H9 (cell line): ENCODE measurements at regions not wholly inside any gene's neighbourhood (a gene's known extent, or its start where the extent isn't known, plus 50 kb on each side); places are given as distances from the start of the nearest gene placed in this dataset.

ENCODE experiments used
- DNase-seq: peaks from one replicate; pipeline ENCODE4 v3.0.0-alpha.2; 2017
- H2AFZ ChIP-seq: one replicate; pipeline ENCODE4 v1.6.1; 2013; ENCODE audit warnings: mild to moderate bottlenecking, low read length, control low read depth, moderate library complexity
- H2AK5ac ChIP-seq: 2 replicates; pipeline ENCODE4 v1.6.1; 2013; ENCODE audit warnings: low read length, control low read depth, mixed read lengths; ENCODE audit not compliant: insufficient read length
- H2BK120ac ChIP-seq: one replicate; pipeline ENCODE4 v1.6.1; 2013; ENCODE audit warnings: low read depth, mild to moderate bottlenecking, low read length, control low read depth, inconsistent platforms; ENCODE audit not compliant: poor library complexity, severe bottlenecking
- H2BK12ac ChIP-seq: 2 replicates; pipeline ENCODE4 v1.6.1; 2013; ENCODE audit warnings: low read length, control low read depth, mixed read lengths, low read depth; ENCODE audit not compliant: insufficient read length
- H2BK15ac ChIP-seq: 2 replicates; pipeline ENCODE4 v1.6.1; 2013; ENCODE audit warnings: low read depth, low read length, control low read depth
- H2BK20ac ChIP-seq: one replicate; pipeline ENCODE4 v1.6.1; 2013; ENCODE audit warnings: low read depth, mild to moderate bottlenecking, low read length, control low read depth, inconsistent platforms; ENCODE audit not compliant: poor library complexity, severe bottlenecking
- H2BK5ac ChIP-seq: 2 replicates; pipeline ENCODE4 v1.6.1; 2013; ENCODE audit warnings: low read length, control low read depth, mixed read lengths; ENCODE audit not compliant: insufficient read length
- H3K14ac ChIP-seq: 2 replicates; pipeline ENCODE4 v1.6.1; 2013; ENCODE audit warnings: low read length, control low read depth; ENCODE audit not compliant: insufficient read depth
- H3K18ac ChIP-seq: 2 replicates; pipeline ENCODE4 v1.6.1; 2013; ENCODE audit warnings: low read depth, mild to moderate bottlenecking, mixed read lengths, low read length, control low read depth; ENCODE audit not compliant: insufficient read length
- H3K23ac ChIP-seq: 2 replicates; pipeline ENCODE4 v1.6.1; 2013; ENCODE audit warnings: low read length, control low read depth, mixed read lengths, low read depth; ENCODE audit not compliant: insufficient read length
- H3K23me2 ChIP-seq: 2 replicates; pipeline ENCODE4 v1.6.1; 2013; ENCODE audit warnings: low read depth, mild to moderate bottlenecking, mixed read lengths, low read length, control low read depth; ENCODE audit not compliant: insufficient read length, poor library complexity, severe bottlenecking
- H3K27ac ChIP-seq: 2 replicates; pipeline ENCODE4 v1.5.1; 2013; ENCODE audit warnings: low read length, control low read depth, mixed read lengths, low read depth; ENCODE audit not compliant: insufficient read length
- H3K27me3 ChIP-seq: 2 replicates; pipeline ENCODE4 v1.6.1; 2013; ENCODE audit warnings: low read length, control low read depth, inconsistent platforms; ENCODE audit not compliant: insufficient read depth
- H3K4ac ChIP-seq: 2 replicates; pipeline ENCODE4 v1.6.1; 2013; ENCODE audit warnings: low read depth, mild to moderate bottlenecking, control low read depth, inconsistent platforms, low read length, moderate library complexity
- H3K4me1 ChIP-seq: 2 replicates; pipeline ENCODE4 v1.6.1; 2013; ENCODE audit warnings: low read length, control low read depth, inconsistent platforms; ENCODE audit not compliant: insufficient read depth
- H3K4me2 ChIP-seq: 2 replicates; pipeline ENCODE4 v1.6.1; 2013; ENCODE audit warnings: low read length, control low read depth, mixed read lengths; ENCODE audit not compliant: insufficient read length, insufficient read depth
- H3K56ac ChIP-seq: 2 replicates; pipeline ENCODE4 v1.6.1; 2013; ENCODE audit warnings: low read depth, mild to moderate bottlenecking, mixed read lengths, low read length, control low read depth; ENCODE audit not compliant: insufficient read length
- H3K79me1 ChIP-seq: 2 replicates; pipeline ENCODE4 v1.6.1; 2013; ENCODE audit warnings: low read depth, mild to moderate bottlenecking, moderate library complexity, low read length, control low read depth, inconsistent platforms; ENCODE audit not compliant: insufficient read depth, poor library complexity, severe bottlenecking
- H3K79me2 ChIP-seq: 2 replicates; pipeline ENCODE4 v1.6.1; 2013; ENCODE audit warnings: low read length, control low read depth, inconsistent platforms; ENCODE audit not compliant: insufficient read depth
- H3K9ac ChIP-seq: 2 replicates; pipeline ENCODE4 v1.6.1; 2013; ENCODE audit warnings: low read length, control low read depth, mixed read lengths; ENCODE audit not compliant: insufficient read length; ENCODE audit errors: extremely low read depth
- H3K9me3 ChIP-seq: one replicate; pipeline ENCODE4 v1.6.1; 2013; ENCODE audit warnings: low read depth, low read length, inconsistent platforms; ENCODE audit not compliant: control insufficient read depth
- H3T11ph ChIP-seq: one replicate; pipeline ENCODE4 v1.6.1; 2013; ENCODE audit warnings: mild to moderate bottlenecking, low read length, control low read depth, inconsistent platforms
- H4K20me1 ChIP-seq: one replicate; pipeline ENCODE4 v1.6.1; 2013; ENCODE audit not compliant: control insufficient read depth, insufficient read length, insufficient read depth
- H4K5ac ChIP-seq: 2 replicates; pipeline ENCODE4 v1.6.1; 2013; ENCODE audit warnings: low read depth, mild to moderate bottlenecking, mixed read lengths, low read length, control low read depth; ENCODE audit not compliant: insufficient read length
- H4K8ac ChIP-seq: replicated peaks from 2 replicates; pipeline ENCODE4 v1.6.1; 2013; ENCODE audit warnings: low read length, control low read depth, mixed read lengths, low read depth; ENCODE audit not compliant: insufficient read length
- H4K91ac ChIP-seq: 2 replicates; pipeline ENCODE4 v1.6.1; 2013; ENCODE audit warnings: low read depth, mild to moderate bottlenecking, moderate library complexity, mixed read lengths, low read length, control low read depth; ENCODE audit not compliant: insufficient read length
- H3K27ac Mint-ChIP-seq, 3 experiments: 2 replicates in 2 of 3; 3 replicates in 1 of 3; pipeline ENCODE4 v1.8.0; 2020 to 2021; ENCODE audit warnings: mixed read lengths in 3 of 3, mild to moderate bottlenecking in 1 of 3, moderate library complexity in 1 of 3
- H3K27me3 Mint-ChIP-seq: 2 replicates; pipeline ENCODE4 v1.8.0; 2021; ENCODE audit warnings: low read depth, mild to moderate bottlenecking, moderate library complexity, mixed read lengths
- H3K36me3 Mint-ChIP-seq, 3 experiments: 2 replicates in 2 of 3; 3 replicates in 1 of 3; pipeline ENCODE4 v1.8.0; 2020 to 2021; ENCODE audit warnings: low read depth in 3 of 3, mixed read lengths in 3 of 3; ENCODE audit not compliant: insufficient read depth in 1 of 3
- H3K4me1 Mint-ChIP-seq, 2 experiments: 2 replicates each; pipeline ENCODE4 v1.8.0; 2020; ENCODE audit warnings: mixed read lengths in 2 of 2
- H3K4me3 Mint-ChIP-seq, 2 experiments: 2 replicates in 1 of 2; 3 replicates in 1 of 2; pipeline ENCODE4 v1.8.0; 2020 to 2021; ENCODE audit warnings: mild to moderate bottlenecking in 2 of 2, mixed read lengths in 2 of 2, moderate library complexity in 1 of 2
- H3K9me3 Mint-ChIP-seq, 2 experiments: 2 replicates in 1 of 2; 3 replicates in 1 of 2; pipeline ENCODE4 v1.8.0; 2020; ENCODE audit warnings: mild to moderate bottlenecking in 2 of 2, mixed read lengths in 2 of 2, moderate library complexity in 1 of 2
- WGBS: extraction: QIAGEN DNeasy Blood & Tissue Kit; methylation state at CpG from one replicate; pipeline ENCODE4 v1.1.7; 2013; ENCODE audit warnings: missing lambda C conversion rate, low lambda C conversion rate, mixed read lengths; ENCODE audit not compliant: insufficient read length; ENCODE audit errors: extremely low coverage; 5-methylcytosine and 5-hydroxymethylcytosine counted together
- TF ChIP-seq, protein P1 (sequence below): fragments of 200-600 bp; sonication (generic); conservative IDR thresholded peaks from 3 replicates; pipeline ENCODE4 v1.8.0; 2021; ENCODE audit warnings: antibody characterized with exemption, mild to moderate bottlenecking

DNA sequence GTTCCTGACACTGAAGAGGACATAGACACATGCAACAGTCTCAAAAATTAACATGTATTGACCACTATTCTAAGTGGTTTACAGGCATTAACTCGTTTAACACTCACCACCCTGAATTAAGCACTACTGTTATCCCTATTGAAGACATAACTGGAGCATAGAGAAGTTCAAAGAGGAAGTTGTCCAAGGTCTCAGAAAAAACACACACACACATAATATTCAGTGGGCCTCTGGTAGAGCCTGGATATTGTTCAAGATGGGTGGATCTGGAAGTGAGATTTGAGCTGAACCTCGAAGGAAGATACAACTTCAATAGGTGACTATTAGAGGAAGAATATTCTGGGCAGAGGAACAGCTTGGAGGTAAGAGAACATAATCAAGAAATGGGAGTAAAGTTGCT is 334.9 kb downstream of the HNRNPD start:
- H3K23ac ChIP-seq: no peak overlapping the region
- no peak overlapping the region for H3K14ac ChIP-seq
- TF ChIP-seq, protein P1, sequence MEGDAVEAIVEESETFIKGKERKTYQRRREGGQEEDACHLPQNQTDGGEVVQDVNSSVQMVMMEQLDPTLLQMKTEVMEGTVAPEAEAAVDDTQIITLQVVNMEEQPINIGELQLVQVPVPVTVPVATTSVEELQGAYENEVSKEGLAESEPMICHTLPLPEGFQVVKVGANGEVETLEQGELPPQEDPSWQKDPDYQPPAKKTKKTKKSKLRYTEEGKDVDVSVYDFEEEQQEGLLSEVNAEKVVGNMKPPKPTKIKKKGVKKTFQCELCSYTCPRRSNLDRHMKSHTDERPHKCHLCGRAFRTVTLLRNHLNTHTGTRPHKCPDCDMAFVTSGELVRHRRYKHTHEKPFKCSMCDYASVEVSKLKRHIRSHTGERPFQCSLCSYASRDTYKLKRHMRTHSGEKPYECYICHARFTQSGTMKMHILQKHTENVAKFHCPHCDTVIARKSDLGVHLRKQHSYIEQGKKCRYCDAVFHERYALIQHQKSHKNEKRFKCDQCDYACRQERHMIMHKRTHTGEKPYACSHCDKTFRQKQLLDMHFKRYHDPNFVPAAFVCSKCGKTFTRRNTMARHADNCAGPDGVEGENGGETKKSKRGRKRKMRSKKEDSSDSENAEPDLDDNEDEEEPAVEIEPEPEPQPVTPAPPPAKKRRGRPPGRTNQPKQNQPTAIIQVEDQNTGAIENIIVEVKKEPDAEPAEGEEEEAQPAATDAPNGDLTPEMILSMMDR: no peak
- no peaks in the 10 kb centered on the region for H3K79me2 ChIP-seq
- no peak overlapping the region for H3K4me2 ChIP-seq
- Mint-ChIP-seq H3K4me3 (no peak overlapping the region), H3K4me1 (peaks cover 23 to 29% of the 10 kb centered on the region in 2 experiments), H3K9me3 (no peaks in the 10 kb centered on the region), H3K27me3 (peaks cover 41% of the 10 kb centered on the region), H3K36me3 (no peaks in the 10 kb centered on the region; a peak in 1 of 7 replicates), H3K27ac (no peak overlapping the region)
- no peak overlapping the region for H3K9ac ChIP-seq
- H2BK12ac ChIP-seq: no peak overlapping the region
- H3K9me3 ChIP-seq: no peaks in the 10 kb centered on the region
- peaks cover 2% of the 10 kb centered on the region; the same call in 1 of the 2 replicates for H3K4me1 ChIP-seq
- H3K23me2 ChIP-seq: peaks cover 8% of the 10 kb centered on the region
- WGBS: no CpG with 5 or more reads among the region's 2 CpGs
- no peak overlapping the region for H4K91ac ChIP-seq
- no peak overlapping the region for H3K4ac ChIP-seq
- no peak overlapping the region for H2BK5ac ChIP-seq
- no peaks in the 10 kb centered on the region for H4K20me1 ChIP-seq
- no peak overlapping the region for H2BK20ac ChIP-seq
- H2BK15ac ChIP-seq: no peak overlapping the region
- no peak overlapping the region for H4K5ac ChIP-seq
- H3K27ac ChIP-seq: no peak overlapping the region
- H2AK5ac ChIP-seq: no peak overlapping the region
- no peak overlapping the region for H3K18ac ChIP-seq
- H2BK120ac ChIP-seq: no peak overlapping the region
- no peak overlapping the region for H2AFZ ChIP-seq
- no peak overlapping the region for H3K56ac ChIP-seq
- no peak for DNase-seq
- no peak overlapping the region for H4K8ac ChIP-seq
- no peak overlapping the region for H3T11ph ChIP-seq
- no peaks in the 10 kb centered on the region for H3K79me1 ChIP-seq
- H3K27me3 ChIP-seq: peaks cover 6% of the 10 kb centered on the region; the same call in 1 of the 2 replicates
